Activated T-cell treated with anti-CD3 and anti-CD28 coated beads, Interleukin-2, amount 50 U/mL, for 1 hour (primary cell): ENCODE measurements at regions not wholly inside any gene's neighbourhood (a gene's known extent, or its start where the extent isn't known, plus 50 kb on each side); places are given as distances from the start of the nearest gene placed in this dataset.

ENCODE experiments used
- DNase-seq: peaks from one replicate; pipeline ENCODE4 v3.0.0-alpha.2; 2020

DNA sequence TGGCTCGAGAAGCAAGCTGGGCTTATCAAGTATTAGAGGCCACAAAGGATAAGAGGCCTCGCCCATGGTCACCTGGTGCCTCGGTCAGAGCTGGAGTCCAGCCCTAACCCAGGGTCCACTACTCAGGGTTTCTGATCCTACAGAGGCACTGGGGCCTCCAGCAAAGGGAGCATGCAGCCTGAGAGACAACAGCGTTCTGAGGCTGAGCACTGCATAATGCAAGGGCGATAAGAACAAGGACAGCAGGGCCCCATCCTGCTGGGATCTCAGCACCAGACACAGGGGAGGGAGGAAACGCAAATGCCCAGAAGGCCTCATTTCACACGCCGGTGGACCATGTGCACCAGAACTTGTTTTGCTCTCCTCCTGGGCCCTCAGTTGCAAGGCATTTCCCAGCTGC is 63.0 kb downstream of the C5orf15 start:
- DNase-seq: no peak

DNA sequence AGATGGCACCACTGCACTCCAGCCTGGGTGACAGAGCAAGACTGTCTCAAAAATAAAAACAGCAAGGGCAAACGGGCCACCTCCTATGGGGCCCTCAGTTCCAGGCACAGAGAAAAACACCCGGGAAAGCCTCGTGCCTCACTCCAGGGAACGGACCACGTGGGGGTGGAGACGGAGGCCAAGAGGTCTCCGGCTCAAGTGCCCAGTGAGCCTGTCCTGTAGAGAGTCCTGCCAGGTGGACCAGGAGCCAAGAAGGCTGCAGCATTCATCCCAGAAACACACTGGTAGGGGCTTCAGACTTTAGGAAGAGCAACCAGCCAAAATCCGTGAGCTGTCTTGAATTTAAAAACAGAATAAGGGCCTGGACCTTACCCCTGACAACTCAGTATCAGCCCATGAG is 63.8 kb downstream of the C5orf15 start:
- DNase-seq: no peak

DNA sequence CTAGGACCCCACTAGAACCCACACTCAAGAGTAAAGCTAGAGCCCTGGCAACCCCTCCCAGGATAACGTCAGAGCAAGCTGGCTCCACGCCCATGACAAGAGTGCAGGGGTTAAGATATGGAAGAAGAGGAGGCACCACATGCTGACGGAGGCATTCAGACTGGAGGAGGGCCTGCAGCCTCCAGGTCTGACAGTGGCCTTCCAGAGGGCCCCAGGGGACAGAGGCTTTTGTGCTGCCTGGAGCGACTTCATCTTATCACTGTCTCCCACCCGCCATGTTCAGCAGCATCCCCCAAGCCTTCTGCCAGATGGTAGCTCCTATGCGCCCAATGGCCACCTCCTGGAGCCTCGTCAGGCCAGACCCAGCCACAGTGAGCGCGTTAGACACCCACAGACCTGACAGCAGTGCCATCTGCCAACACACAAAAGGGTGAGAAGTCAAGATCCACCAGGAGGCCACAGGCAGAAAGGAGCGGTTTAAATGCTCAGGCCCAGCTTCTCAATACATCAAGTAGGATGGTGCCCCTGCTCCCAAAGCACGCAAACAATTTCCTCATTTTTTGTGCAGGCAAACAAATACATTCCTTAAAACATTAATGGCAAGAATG is 65.8 kb downstream of the C5orf15 start:
- DNase-seq: no peak

DNA sequence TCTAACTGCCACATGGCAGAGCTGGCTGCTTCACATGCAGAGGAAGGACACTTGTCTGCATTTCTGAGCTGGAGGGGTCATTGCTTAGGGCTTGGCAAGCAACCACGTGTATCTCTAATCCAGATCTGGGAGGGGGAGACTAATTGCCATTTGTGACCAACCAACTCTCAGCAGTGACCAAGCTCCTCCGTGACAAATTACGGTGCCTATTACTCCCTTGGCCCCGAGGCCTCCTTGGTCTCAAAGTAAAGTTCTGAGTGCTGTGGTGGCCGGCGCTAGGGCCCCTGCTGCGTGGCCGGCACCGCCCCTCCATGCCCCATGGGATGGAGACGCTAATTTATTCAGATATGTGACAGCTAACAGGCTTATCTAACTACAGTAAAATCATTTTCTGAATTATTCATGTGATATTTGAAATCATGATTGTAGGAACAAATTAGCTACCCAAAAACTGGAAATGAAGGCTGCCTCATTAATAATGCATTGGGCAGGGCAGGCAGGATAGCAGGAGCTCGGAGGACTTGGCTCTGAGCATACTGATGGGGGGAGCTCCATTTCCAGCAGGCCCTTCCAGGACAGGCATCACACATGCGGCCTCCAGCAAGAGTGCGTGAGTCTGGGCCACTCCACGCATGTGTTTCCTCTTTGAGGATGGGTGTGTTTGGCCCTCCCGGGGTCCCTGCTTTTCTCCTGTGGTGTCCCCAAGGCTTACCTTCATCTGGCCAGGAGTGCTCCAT is 67.7 kb downstream of the C5orf15 start:
- no peak for DNase-seq

DNA sequence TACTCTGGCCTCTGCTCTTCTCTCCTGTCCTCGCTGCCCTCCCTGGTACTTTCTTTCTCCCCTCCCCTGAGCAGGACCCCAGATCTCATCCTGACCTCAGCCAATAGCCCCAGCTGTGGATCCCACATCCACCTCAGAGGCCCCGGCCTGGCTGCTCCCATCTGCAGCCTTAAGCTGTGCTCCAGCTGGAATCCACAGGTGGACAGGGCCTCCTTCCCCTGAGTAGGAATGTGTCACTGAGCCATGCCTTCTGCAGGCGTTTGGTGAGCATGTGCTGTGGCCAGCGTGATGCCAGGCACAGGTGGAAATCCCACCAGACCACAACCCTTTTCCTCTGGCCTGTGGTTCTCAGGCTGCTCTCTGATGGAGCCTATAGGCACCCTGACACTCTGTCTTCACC is 68.9 kb downstream of the C5orf15 start:
- no peak for DNase-seq

DNA sequence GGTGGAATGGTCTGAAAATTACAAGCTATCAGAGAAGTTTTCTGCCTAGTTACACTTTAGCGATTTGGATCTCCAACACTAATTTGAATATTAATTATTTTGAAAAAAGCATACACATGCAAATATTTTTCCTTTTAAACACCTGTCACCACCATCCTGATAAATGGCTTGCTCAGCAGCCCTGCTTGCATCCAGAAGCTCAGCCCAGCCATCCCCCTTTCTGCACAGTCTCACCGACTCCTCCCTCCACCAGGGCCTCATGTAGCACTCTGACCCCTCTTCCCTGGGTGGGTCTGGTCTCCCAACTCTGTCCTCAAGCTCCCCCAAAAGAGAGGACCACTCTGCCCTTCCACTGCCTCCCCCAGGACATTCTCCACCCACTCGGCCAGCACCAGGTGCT is 70.0 kb downstream of the C5orf15 start:
- DNase-seq: no peak

DNA sequence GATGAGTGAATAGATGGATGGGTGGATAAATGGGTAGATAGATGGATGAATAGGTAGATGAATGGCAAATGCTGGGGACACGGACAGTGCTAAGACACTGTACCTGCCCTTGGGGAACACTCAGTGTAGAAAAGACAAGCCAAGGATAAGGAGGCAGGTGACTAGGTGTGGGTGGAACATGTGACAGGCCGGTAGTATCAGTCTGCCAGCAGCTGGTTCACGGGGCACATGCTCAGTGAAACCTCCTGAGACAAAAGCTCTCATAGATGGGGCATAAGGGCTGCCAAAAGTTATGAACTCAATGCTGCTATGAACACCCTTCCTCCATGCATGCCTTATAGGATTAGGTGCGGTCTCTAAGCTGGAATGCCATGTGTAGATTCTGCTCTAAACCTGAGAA is 71.0 kb downstream of the C5orf15 start:
- DNase-seq: no peak

DNA sequence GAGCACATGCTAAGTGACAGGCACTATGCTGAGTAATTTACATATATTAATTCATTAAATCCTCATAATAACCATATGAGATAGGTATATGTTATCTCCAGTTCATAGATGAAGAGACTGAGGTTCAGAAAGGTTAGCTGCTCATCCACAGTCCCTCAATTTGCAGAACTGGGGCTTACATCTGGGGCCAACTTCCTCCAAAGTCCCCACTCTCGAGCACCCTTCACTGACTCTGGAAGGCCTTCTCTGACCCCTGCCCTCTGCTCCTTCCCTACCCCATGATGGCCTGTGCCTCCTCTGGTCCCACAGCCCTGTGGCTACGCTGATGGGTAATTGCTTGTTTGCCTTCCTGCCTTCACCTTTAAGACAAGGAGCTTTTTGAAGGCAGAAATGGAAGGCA is 71.6 kb downstream of the C5orf15 start:
- DNase-seq: no peak

DNA sequence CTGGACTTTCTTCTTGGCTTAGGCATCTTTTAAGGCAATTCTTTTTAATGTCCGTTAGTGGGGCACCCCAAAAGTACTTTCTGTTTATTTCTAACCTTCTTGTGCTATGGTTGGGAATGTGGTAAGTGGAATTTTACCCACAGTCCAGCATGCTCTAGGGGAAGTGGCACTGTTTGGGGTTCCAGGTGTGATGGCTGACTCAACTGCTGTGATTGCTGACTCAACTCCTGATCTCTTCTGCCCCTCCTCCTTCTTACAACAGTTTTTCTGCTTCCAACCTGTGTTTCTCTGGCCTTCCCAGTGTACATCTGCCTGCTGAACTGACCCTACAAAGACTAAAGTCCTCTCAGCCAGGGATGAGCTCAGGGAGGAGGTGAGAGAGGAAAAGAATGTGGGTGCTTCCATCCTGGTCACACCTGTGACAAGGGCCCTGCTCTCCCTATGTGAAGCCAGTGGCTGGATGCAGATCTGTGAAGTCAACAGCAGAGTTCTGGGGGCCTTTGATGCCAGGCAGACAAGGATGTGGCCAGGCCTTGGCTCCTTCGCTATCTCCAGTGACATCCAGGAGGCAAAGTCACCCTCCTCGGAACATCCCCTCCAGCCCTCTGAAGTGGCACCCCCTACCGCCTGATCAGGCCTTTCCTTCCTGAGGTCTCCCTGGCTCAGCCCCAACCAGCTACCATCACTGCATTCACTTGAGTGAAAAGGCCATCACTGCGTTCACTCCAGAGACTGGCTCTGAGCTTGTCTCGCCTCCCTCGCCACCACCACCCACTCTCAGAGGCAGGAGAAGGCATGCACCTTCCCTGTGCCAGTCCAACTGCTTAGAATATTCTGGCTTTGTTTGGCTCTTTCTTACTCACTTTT is 72.2 kb downstream of the C5orf15 start:
- DNase-seq: no peak

DNA sequence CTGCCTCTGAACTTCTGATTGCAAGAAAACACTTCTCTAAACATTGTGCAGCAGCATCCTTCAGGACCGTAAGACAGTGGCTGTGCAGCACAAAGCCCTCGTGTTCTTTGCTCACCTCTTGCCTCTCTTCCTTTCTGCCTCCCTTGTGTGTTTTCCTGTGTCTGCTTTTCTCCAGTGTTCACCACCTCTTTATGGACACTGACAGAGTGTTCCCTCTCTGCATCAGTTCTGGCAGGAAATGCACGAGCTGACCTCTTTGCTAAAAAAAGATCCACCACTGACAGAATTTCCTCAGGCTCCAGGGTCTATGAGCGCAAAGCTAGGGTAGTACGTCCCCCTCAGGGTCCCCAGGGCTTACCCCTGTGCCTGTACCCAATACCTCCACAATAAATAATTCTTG is 74.3 kb downstream of the C5orf15 start:
- DNase-seq: no peak

DNA sequence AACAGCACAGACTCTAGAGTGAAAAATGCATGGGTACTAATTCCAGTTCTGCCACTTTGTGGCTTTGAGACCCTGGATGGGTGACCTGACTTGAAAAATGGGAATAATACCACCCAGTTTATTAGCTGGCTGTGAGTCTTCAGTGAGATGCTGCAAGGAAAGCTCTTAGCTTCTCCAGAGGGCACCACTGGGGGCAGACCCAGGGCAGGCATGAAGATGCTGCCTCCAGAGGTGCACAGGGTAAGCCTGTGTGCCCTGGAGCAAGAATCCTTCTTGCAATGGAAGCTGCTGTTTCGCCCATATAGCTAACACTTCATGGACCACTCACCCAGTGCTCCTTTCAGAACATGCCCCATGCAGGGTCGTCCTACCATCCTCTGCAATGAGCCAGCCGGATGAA is 75.7 kb downstream of the C5orf15 start:
- no peak for DNase-seq

DNA sequence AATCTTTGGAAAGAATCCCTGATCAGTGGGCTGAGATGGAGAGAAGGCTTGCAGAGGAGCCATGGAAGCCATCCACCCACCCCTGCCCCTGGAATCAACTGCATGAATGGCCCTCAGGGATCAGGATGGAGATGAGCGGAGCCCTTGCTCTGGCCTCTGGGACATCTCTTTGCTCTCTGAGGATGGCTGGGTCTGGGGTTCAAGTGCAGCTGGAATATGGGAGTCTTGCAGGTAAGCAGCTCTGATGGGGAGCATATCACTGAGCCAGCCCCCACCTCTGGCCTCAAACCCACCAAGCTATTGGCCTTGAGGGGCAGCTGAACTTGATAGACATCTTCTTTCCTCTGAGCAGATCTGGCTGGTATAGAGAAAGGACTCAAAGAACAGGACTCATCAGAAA is 76.1 kb downstream of the C5orf15 start:
- no peak for DNase-seq

DNA sequence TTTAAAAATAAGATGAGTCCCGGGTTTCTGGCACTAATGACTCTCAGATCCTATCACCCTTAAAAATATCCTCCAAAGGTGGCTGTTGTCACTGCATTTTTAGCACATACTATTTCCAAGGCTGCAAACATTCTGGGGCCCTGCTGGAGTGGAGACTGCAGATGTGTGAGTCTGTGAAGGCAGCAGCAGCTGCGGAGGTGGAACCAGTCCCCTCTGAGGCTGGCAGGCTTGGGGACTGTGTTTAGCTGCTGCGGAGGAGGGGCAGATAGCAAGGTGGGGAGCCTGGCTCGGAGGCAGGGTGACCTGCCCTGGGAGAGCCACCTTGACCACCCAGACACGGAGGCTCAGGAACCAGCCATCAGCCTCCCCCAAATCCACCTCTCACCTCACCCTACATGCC is 77.0 kb downstream of the C5orf15 start:
- DNase-seq: no peak

DNA sequence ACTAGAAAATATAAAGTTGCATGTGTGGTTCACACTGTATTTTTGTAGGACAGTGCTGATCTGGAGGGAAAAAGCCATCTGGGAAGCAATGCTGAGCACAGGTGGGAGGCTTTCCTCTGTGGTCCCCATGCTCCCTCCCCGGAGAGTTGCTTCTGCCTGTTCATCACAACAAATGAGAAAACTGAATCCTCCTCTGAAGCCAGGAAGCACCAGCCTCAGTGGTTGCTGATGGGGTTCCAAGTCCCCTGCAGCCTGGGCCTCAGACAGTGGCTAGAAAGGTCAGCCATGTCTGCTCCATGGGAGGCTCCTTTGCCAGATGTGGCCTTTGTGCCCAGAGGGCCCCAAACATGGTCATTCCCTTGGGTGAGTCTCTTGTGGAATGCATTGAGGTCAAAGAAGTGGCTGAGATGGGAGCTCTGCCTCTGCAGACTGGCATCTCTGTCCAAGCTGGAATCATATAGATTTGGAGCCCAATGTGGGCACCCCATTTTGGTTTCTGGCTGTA is 77.6 kb downstream of the C5orf15 start:
- DNase-seq: no peak

DNA sequence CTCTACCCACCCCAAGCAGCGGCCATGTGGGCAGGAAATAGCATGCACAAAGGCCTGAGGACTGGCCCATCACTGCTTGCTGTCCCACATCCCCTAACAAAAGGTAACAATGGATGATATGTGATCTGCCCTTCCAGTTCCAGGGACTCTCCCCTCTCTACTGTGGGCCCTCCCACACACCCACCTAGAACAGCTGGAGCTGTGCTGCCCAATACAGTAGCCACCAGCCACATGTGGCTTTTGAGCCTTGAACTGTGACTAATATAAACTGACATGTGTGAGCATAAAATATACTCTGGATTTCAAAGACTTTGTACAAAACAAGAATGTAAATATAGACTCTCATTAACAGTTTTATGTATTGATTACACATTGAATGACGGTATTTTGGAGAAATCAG is 78.1 kb downstream of the C5orf15 start:
- no peak for DNase-seq

DNA sequence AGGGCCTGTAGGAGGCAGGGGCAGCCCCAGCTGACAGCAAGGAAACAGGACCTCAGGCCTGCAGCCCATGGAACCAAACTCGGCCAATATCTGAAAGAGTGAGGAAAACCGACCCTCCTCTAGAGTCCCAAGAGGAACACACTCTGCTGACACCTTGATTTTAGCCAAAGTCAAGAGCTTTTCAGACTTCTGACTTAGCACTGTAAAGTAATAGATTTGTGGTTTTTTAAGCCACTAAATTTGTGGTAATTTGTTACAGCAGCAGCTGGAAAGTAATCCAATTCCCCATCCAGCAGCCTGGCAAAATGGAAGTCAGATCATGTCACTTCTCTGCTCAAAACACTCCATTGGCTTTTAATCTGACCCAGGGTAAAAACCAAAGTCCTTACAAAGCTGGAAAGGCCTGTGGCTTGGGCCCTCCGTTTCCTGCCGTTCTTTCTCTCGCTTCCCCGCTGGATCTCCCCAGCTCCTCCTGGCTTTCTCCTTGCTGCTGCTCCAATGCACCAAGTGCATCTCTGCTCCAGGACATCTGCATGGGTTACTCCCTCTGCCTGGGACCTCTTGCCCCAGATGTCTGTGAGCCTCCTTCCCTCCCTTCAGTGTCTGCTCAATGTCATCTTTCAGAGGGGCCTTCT is 79.0 kb downstream of the C5orf15 start:
- no peak for DNase-seq

DNA sequence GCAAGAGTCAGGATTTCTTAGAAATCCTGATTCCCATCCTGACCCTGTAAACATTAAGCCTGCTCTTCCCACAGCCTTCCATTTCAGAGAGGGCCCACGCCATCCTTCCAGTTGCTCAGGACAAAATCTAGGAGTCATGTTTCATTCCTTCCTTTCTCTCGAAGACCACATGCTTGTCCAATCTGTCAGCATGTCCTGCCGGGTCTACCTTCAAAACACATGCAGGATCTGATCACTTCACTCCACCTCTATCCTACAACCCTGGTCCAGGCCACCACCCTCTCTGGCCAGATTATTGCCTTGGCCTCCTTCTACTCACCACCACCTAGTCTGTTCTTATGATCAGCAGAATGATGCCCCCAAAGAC is 79.8 kb downstream of the C5orf15 start:
- DNase-seq: no peak

DNA sequence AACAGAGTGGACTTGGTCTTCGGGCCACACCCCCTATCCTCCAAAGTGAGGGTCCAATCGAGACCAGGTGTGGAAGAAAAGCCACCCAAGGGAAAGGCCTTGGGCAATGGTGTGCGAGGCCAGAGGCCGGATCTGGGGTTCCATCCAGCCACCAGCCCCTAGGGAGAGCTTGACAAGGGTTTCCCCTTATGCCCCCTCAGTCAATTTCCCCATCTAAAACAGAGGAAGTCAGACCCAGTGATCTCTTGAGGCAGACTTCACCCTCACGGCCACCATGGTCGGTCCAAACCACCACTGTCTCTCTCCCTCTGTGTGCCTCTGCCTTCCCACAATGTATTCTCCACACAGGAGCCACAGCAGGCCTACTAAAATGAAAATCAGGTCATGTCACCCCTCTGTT is 82.9 kb downstream of the C5orf15 start:
- DNase-seq: no peak

DNA sequence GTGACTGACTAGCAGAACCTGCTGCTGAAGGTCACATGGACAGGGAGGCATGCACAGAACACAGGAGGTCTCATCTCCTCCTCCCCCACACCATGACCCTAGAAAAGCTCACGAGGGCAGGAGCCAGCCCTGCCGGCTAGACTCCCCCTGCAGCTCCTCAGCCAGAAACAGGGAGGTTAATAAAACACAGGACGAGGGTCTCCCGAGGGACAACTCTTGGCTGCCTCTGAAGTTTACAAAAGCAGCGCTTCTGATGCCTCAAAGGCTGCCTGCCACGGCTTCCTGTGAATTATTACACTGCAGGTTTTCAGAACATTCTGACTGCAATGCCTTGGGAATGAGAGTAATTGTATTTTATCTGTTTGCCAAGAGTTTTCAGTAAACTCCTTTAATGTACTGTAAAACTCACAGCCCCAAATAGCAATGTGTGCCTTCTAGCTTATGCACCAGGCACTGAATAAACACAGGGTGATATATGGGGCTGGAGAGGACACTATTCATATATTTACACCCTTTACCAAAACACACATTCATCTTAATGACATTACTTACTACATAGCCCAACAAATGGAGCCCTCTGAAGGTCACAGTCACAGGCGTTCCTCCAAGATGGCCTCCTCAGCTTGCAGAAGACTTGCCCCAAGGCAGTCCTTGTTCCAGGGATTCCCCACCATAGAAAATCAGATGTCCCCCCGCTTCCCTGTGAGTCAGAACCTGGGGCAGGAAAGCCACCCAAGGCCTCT is 83.7 kb downstream of the C5orf15 start:
- DNase-seq: no peak

DNA sequence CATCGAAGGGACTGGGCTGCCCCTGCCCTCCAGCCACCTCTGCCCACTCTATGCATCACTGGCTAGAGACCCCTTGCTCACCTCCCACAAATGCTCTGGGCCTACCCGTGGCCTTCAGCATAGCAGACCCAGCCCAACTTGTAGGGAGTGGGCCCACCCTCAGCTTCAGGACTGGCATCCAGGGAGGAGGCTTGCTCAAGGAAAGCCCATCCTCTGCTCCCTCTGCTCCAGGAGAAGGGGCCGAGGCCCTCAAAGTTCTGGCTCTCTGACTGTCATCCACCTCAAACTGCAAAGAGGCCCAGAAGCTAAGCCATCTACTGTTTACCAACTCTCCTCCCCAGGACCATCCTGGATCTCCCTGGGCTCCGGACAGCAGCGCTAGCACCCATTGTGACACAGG is 84.5 kb downstream of the C5orf15 start:
- DNase-seq: no peak

DNA sequence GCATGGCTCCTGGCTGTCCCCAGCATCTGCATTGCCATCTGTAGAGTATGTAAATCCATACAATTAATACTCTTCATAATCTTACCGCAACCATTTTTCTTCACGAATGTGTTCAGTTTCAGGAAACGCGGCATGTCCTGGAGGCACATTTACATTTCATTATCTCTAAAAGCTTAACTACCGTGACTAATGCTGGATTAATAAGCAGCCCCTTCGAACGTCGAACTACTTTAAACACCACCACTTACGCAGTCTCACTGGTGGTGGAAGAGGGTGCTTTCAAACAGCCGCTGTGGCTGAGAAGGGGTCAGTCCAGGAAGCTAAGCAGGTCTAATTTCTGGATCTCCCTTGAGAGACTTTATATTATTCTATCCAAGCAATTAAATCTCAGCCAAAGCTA is 85.6 kb downstream of the C5orf15 start:
- no peak for DNase-seq

DNA sequence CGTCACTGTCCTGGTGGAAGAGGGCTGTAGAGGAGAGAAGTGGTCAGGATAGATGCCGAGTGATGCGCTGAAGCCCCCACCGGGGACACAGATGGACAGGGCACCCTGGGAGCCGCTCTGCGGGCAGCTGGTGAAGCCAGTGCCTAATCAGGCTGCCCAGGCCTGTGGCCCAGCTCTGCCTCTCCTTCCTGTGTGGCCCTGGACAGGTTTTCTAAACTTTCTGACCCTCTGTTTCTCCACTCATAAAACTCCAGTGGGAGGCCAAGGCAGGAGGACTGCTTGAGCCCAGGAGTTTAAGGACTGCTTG is 86.1 kb downstream of the C5orf15 start:
- no peak for DNase-seq
